ENCODE measurements at regions not wholly inside any gene's neighbourhood (a gene's known extent, or its start where the extent isn't known, plus 50 kb on each side); places are given as distances from the start of the nearest gene placed in this dataset.

- TF ChIP-seq CTCF (conservative IDR thresholded peaks at IDR 0.05 in 1 of 2, IDR thresholded peaks at IDR 0.05 in 1 of 2; ENCODE audit: low read depth in 1 of 2, low read length in 2 of 2) (no peak), EZH2 (IDR thresholded peaks at IDR 0.05; ENCODE audit: low read length, missing control alignments) (no peak)
Observed at GRCh38 chr11:103534959-103535358, 425.7 kb downstream of the DYNC2H1 start.
